ENCODE measurements at regions not wholly inside any gene's neighbourhood (a gene's known extent, or its start where the extent isn't known, plus 50 kb on each side); places are given as distances from the start of the nearest gene placed in this dataset.

- TF ChIP-seq RAD21 (IDR thresholded peaks at IDR 0.05 in 1 of 2, conservative IDR thresholded peaks at IDR 0.05 in 1 of 2; ENCODE audit: low read depth in 2 of 2, low read length in 2 of 2) (no peak), EZH2 (IDR thresholded peaks at IDR 0.05; ENCODE audit: low read depth, low read length, severe bottlenecking) (no peak)
Observed at GRCh38 chr13:67299072-67299635, 69.0 kb upstream of the PCDH9 start (continued).

Measured in H1 (cell line).